BE2C (cell line): ENCODE measurements at regions not wholly inside any gene's neighbourhood (a gene's known extent, or its start where the extent isn't known, plus 50 kb on each side); places are given as distances from the start of the nearest gene placed in this dataset.

Source experiments
- DNase-seq: peaks from one replicate; pipeline ENCODE4 v3.0.0-alpha.2; 2020
- H3K27me3 ChIP-seq: fragments of 250-450 bp; sonication (Bioruptor Pico); 2 replicates; pipeline ENCODE4 v1.5.1; 2020; ENCODE audit warnings: mild to moderate bottlenecking
- H3K36me3 ChIP-seq: fragments of 250-450 bp; sonication (Bioruptor Pico); 2 replicates; pipeline ENCODE4 v1.5.1; 2020; ENCODE audit warnings: mild to moderate bottlenecking
- H3K4me1 ChIP-seq: fragments of 250-450 bp; sonication (Bioruptor Pico); 2 replicates; pipeline ENCODE4 v1.5.1; 2020
- H3K4me3 ChIP-seq: 2 replicates; pipeline ENCODE4 v1.5.1; 2011; ENCODE audit warnings: low read depth, low read length
- H3K9me3 ChIP-seq: fragments of 250-450 bp; sonication (Bioruptor Pico); 2 replicates; pipeline ENCODE4 v1.5.1; 2020
- CTCF ChIP-seq: IDR thresholded peaks from 2 replicates; pipeline ENCODE4 v1.5.1; 2012; ENCODE audit warnings: mild to moderate bottlenecking, low read depth, low read length

GRCh38 chr3:74304424-74304823 is 310.0 kb downstream of the CNTN3 start:
- no peak overlapping the region for H3K4me3 ChIP-seq
- no peak for TF ChIP-seq CTCF
- no peaks in the 10 kb centered on the region for H3K36me3 ChIP-seq
- no peak for DNase-seq
- no peaks in the 10 kb centered on the region for H3K27me3 ChIP-seq
- no peaks in the 10 kb centered on the region for H3K9me3 ChIP-seq
- no peaks in the 10 kb centered on the region for H3K4me1 ChIP-seq

GRCh38 chr3:74303711-74304110 is 310.7 kb downstream of the CNTN3 start:
- DNase-seq = no peak
- Histone ChIP-seq H3K4me3 (no peak overlapping the region), H3K9me3 (no peaks in the 10 kb centered on the region), H3K4me1 (no peaks in the 10 kb centered on the region), H3K36me3 (no peaks in the 10 kb centered on the region), H3K27me3 (no peaks in the 10 kb centered on the region)
- TF ChIP-seq CTCF = no peak

GRCh38 chr3:74302969-74303368 is 311.5 kb downstream of the CNTN3 start:
- DNase-seq = no peak
- TF ChIP-seq CTCF = no peak
- H3K4me3 ChIP-seq = no peak overlapping the region
- H3K36me3 ChIP-seq = no peaks in the 10 kb centered on the region
- H3K27me3 ChIP-seq = no peaks in the 10 kb centered on the region
- H3K9me3 ChIP-seq = no peaks in the 10 kb centered on the region
- H3K4me1 ChIP-seq = no peaks in the 10 kb centered on the region

- H3K4me3 ChIP-seq = no peak overlapping the region
These were observed 312.2 kb downstream of the CNTN3 start for GRCh38 chr3:74302281-74302680.

GRCh38 chr3:74301056-74301455 is 313.4 kb downstream of the CNTN3 start:
- H3K27me3 ChIP-seq = no peaks in the 10 kb centered on the region
- TF ChIP-seq CTCF = no peak
- H3K4me3 ChIP-seq = no peak overlapping the region
- H3K4me1 ChIP-seq = no peaks in the 10 kb centered on the region
- no peaks in the 10 kb centered on the region for H3K9me3 ChIP-seq
- DNase-seq = no peak
- H3K36me3 ChIP-seq = no peaks in the 10 kb centered on the region

More at GRCh38 chr3:74302281-74302680, 312.2 kb downstream of the CNTN3 start:
- H3K36me3 ChIP-seq = no peaks in the 10 kb centered on the region
- H3K27me3 ChIP-seq = no peaks in the 10 kb centered on the region
- H3K9me3 ChIP-seq = no peaks in the 10 kb centered on the region
- no peak for DNase-seq
- no peaks in the 10 kb centered on the region for H3K4me1 ChIP-seq
- TF ChIP-seq CTCF = no peak

- no peak for DNase-seq
- Histone ChIP-seq H3K27me3 (no peaks in the 10 kb centered on the region), H3K4me3 (no peak overlapping the region), H3K36me3 (no peaks in the 10 kb centered on the region), H3K4me1 (no peaks in the 10 kb centered on the region), H3K9me3 (no peaks in the 10 kb centered on the region)
- TF ChIP-seq CTCF = no peak
These were observed 319.0 kb downstream of the CNTN3 start for GRCh38 chr3:74295479-74295878.
